ENCODE measurements at regions not wholly inside any gene's neighbourhood (a gene's known extent, or its start where the extent isn't known, plus 50 kb on each side); places are given as distances from the start of the nearest gene placed in this dataset.

DNA sequence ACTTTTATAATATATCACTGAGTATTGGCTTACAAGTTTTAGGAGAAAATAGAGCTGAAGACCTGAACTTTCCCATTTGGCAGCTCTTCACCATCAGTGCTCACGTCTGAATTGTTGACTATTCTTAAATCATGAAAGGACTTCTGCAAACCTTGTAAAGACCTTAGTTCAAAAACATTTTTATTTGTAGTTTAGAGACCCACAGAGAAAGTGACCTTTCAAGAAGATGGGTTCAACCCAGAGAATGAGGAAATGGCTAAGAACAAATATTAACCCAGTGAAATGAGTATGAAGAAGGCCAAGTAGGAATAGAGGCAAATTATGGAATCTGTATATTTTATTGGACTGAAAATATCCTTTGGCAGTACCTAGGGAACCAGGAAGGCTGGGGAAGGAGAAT lies 1151.1 kb downstream of the GATA3 start:
- TF ChIP-seq, protein P1, sequence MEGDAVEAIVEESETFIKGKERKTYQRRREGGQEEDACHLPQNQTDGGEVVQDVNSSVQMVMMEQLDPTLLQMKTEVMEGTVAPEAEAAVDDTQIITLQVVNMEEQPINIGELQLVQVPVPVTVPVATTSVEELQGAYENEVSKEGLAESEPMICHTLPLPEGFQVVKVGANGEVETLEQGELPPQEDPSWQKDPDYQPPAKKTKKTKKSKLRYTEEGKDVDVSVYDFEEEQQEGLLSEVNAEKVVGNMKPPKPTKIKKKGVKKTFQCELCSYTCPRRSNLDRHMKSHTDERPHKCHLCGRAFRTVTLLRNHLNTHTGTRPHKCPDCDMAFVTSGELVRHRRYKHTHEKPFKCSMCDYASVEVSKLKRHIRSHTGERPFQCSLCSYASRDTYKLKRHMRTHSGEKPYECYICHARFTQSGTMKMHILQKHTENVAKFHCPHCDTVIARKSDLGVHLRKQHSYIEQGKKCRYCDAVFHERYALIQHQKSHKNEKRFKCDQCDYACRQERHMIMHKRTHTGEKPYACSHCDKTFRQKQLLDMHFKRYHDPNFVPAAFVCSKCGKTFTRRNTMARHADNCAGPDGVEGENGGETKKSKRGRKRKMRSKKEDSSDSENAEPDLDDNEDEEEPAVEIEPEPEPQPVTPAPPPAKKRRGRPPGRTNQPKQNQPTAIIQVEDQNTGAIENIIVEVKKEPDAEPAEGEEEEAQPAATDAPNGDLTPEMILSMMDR (conservative IDR thresholded peaks at IDR 0.05; ENCODE audit: low read depth, low read length), result no peak
- no peak overlapping the region for H3K4me3 ChIP-seq (ENCODE audit: low read depth, low read length)
- DNase-seq (ENCODE audit: low read depth), result no peak

DNA sequence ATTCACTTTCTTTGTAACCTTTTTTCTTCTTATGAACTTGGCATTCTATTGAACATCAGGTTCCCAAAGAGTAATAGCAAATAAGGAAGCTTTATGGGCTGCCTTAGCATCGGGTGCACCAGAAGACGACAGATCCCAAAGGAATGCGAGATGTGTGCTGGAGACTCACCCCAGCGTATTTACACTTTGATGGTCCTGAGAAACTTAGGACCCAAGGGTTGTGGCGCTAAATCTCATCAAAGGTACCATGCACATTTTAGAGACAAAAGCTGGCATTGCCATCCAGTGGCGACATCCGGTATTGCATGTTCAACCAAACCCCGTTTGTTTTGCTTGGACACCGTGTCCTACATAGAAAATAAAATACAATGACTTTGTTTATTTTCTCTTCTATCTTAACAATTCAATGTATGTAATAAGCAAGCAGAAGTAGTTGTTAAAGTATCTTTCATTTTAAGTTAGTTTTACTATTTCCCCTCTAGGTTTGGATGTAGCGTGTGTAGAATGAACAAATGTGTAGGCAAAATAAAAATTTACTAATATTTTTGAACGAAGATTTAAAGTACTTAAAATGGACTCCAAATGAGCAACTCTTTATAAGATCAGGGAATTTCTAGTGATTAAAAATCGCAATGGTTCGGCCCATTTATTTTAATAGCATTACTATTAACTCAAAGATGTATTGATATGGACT lies 1154.8 kb downstream of the GATA3 start:
- no peak overlapping the region for H3K4me3 ChIP-seq (ENCODE audit: low read depth, low read length)
- peak; percentile 77 for DNase-seq (ENCODE audit: low read depth)
- TF ChIP-seq, protein P1 (conservative IDR thresholded peaks at IDR 0.05; ENCODE audit: low read depth, low read length), result peak; percentile 97

DNA sequence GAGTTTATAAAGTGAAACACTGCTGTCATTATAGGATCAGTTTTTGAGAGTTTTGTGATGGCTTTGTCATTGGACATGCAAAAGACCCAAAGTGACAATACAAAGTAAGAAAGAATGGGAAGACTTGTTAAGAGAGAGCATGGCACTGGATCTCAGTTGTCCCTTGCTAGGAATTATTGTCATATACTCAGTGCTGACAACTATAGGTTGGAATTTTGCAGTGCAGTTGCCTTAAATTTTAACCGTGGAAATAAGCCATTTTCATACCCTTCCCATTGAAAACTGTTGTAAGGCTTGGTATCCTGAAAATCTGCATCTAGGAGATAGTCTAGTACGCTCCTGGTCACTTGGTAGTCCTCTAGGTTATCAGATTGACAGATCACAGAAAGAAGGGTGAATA lies 1156.7 kb downstream of the GATA3 start:
- TF ChIP-seq, protein P1 (conservative IDR thresholded peaks at IDR 0.05; ENCODE audit: low read depth, low read length), result peak; percentile 53
- DNase-seq (ENCODE audit: low read depth), result peak; percentile 11

DNA sequence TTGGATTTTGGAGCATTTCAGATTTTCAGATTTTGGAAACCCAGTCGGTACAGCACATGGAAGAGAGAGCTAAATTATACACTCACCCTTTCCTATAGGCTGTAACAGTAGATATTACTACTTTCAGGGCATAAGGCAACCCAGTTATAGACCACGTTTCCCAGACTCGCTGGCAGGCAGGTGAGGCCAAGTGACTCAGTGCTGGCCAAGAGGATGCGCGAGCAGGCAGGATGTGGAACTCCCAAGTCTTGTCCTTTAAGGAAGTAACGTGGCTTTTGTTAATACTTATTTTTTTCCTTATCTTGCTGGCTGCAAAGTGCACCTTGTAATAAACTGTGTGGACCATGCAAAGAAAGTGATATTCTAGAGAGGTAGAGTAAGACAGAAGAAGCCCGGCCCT lies 1160.1 kb downstream of the GATA3 start:
- no peak for DNase-seq (ENCODE audit: low read depth)
- no peak overlapping the region for H3K4me3 ChIP-seq (ENCODE audit: low read depth, low read length)
- TF ChIP-seq, protein P1 (conservative IDR thresholded peaks at IDR 0.05; ENCODE audit: low read depth, low read length), result no peak

More for the DNA sequence above, 1156.7 kb downstream of the GATA3 start:
- no peak overlapping the region for H3K4me3 ChIP-seq (ENCODE audit: low read depth, low read length)

DNA sequence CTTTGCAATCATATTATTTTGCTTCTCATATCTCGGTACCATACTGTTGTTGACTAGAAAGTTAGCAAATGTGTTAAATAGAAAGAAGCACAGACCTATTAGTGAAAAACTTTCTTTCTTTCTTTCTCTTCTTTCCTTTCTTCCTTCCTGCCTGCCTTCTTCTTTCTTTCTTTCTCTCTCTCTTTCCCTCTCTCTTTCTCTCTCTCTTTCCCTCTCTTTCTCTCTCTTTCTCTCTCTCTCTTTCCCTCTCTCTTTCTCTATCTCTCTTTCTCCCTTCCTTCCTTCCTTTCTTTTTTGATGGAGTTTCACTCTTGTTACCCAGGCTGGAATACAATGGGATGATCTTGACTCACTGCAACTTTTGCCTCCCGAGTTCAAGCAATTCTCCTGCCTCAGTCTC lies 1160.6 kb downstream of the GATA3 start:
- TF ChIP-seq, protein P1 (conservative IDR thresholded peaks at IDR 0.05; ENCODE audit: low read depth, low read length), result no peak
- DNase-seq (ENCODE audit: low read depth), result no peak
- no peak overlapping the region for H3K4me3 ChIP-seq (ENCODE audit: low read depth, low read length)

DNA sequence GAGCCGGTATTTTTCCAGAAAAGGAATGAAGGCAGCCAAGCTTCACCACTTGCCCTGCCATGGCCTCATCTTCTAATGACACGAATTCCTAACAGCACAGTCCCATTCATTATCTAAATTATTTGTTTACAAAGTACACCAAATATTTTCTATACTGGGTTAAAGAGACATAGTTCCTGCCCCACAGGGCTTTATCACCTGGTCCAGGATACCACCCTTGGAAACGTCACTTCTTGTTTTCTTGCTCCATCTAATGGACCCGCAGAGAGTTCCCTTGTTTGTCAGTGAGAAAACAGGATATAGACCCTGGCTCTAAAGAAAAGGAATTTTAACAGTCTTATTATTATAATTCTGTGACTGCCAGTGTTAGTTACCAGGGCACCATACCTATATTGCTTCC lies 1165.4 kb downstream of the GATA3 start:
- TF ChIP-seq, protein P1 (conservative IDR thresholded peaks at IDR 0.05; ENCODE audit: low read depth, low read length), result no peak
- H3K4me3 ChIP-seq (ENCODE audit: low read depth, low read length), result no peak overlapping the region
- no peak for DNase-seq (ENCODE audit: low read depth)

DNA sequence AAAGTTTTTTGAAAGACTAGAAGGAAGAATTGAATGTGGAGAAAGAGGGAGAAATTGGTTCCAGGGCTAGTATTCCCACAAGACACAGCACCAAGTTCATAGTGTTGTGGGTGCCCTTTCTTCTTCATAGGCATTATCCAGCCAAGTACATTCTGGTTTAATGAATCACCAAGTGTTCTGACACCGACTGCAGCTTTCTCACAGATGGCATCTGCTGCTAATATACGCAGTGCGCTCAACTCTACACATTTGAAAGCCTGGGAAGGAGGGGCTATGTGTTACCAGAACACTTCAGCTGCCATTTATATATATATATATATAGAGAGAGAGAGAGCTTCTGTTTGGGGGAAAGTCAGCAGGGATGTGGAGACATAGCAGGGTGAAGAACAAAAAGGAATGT lies 1168.4 kb downstream of the GATA3 start:
- H3K4me3 ChIP-seq (ENCODE audit: low read depth, low read length), result no peak overlapping the region
- peak; percentile 7 for DNase-seq (ENCODE audit: low read depth)
- TF ChIP-seq, protein P1 (conservative IDR thresholded peaks at IDR 0.05; ENCODE audit: low read depth, low read length), result no peak

All from choroid plexus epithelial cell (primary cell).